Activated naive CD4-positive, alpha-beta T cell (primary cell): ENCODE measurements at regions not wholly inside any gene's neighbourhood (a gene's known extent, or its start where the extent isn't known, plus 50 kb on each side); places are given as distances from the start of the nearest gene placed in this dataset.

ENCODE experiments used
- DNase-seq, 4 experiments: peaks; one replicate each; lab custom pipeline; 2025; lab: John Stamatoyannopoulos, UW

DNA sequence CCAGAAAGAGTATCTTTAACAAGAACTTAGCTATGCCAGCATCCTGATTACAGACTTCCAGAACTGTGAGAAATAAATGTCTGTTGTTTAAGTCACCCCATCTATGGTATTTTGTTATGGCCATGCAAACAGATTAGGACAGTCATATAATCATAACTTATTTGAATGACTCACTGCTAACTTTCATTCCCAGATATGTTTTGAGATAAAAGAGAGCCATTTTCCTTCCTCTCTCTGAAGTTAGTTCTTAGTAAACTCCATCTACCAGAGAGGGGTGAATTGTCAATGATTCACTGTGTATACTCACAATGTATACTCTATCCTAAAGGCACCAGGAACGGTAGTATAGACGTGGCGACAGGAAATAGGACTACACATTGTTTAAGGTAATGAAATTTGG, 179.4 kb upstream of the DPH6 start:
- no peak for DNase-seq

DNA sequence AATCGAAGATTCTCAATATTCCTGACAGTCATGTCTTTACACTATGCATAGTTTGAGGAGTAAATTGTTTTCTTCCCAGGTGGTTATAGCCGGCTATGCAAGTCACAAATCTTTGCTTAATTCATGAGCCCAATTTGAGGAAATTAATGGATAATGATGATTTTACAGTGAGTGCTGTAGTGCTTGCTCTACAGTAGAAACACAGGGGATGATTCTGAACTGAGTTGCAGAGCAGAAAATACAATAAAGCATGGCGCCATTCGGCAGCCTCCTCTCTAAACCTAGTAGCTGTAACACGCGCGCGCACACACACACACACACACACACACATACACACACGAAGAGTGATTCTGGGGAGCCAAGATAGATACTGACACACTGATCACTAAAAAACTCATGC, 181.7 kb upstream of the DPH6 start:
- DNase-seq: no peak

DNA sequence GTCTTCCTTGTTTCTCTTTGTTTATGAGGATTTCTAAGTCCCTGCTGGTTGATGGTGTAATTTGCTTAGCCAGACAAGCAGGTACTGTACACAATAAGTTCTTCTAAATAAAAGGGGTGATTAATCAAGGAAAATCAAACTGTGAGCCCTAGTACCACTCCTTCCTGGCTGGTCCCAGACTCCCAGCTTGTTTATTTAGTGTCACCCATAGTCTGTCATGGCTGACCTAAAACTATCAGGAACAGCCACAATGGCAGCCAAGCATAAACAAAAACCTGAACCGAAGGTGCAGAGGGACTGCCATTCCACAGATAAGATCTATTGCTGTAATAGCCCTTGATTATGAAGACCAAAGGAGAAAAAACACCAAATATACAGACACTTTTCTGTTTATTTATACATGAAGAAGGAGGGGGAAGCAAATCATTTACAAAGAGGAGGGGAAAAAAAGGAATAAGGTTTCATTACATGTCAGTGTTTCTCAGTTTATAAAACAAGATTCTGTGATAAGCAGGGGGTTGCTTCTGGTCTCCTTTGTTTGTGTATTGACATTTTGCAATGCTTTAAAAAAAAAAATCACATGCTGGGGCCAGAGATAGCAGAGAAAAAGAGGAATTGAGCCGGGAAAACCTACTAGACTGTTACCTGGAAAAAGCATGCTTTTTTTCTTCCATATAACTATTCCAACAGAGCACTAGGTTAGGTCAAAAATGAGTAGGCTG, 182.4 kb upstream of the DPH6 start:
- no peak for DNase-seq

DNA sequence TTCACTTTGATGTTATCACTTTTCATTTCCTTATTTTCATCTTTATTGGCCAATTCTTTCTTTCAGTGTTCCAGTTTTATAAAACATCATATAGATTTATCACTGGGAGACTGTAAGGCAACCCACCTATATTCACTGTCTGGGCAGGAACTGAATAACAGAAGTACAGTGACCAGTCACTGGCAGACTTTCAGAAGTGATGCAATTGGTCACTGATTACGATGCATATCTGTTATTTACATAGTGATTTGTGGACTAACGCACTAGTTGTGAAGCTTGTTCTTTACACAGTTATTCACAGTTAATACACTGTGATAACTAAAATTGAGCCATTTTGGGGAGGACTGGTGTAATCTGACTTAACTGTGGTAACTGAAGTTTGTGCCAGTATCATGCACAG, 190.2 kb upstream of the DPH6 start:
- DNase-seq: no peak

DNA sequence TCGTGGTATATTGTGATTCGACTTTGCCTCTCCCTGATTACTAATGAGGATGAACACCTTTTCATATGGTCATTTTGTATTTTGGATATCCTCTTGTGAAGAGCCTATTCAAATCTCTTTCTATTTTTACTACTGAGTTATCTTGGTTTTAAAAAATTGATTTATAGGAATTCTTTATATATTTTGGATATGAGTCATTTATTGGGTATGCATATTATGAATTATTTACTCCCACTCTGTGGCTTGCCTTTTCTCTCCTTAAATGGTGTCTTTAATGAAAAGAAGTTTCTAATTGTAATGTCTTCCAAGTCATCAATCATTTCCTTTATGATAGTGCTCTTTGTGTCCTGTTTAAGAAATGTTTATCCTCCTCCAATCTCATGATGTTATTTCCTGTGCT, 191.5 kb upstream of the DPH6 start:
- no peak for DNase-seq

DNA sequence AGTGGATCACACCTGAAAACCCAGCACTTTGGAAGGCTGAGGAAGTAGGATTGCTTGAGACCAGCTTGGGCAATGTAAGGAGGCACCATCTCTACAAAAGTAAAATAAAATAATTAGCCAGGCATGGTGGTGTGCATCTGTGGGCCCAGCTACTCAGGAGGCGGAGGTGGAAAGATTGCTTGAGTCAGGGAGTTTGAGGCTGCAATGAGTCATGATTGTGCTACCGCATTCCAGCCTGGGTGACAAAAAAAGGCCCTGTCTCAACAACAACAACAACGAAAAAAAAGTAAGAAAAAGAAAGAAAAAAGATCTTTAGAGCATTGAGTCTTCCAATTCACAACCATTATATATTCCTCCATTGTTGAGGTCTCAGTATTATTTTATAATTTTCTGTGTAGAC, 192.4 kb upstream of the DPH6 start:
- DNase-seq: no peak

DNA sequence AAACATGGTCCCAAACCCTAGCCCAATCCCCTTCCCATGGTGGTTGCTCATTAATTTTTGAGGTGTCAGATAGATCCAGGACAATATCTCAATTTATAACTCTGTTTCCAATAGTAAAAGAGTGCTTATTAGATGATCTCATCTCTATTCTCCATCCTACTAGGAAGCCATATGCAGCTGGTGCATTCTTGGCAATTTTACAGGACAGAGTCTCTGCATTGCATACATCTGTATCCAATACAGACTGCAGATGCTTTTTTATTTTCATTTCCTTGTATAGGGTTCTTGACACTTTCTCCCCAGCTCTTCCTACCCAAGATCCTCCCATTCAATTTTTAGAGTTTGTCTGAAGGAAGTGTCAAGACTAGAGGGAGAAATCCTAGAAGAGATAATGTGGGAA, 194.8 kb upstream of the DPH6 start:
- no peak for DNase-seq

DNA sequence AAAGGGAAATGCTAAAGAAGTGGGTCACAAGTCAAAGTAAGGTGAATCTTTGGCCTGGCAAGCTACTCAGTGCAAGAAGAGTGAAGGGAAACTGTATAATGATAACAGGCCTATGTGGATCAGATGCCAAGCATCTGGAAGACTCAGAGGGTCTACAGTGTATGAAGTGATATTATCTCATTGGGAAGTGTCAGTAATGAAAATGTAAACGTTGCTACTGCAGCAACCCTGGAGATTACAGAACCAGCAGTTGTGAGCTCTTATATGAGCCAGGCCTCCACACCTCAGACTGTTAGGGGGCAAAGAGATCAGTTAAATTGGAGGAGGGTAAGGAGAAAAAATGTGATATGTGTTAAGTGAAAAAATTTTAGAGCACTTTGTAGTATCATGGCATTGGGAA, 195.4 kb upstream of the DPH6 start:
- DNase-seq: no peak

DNA sequence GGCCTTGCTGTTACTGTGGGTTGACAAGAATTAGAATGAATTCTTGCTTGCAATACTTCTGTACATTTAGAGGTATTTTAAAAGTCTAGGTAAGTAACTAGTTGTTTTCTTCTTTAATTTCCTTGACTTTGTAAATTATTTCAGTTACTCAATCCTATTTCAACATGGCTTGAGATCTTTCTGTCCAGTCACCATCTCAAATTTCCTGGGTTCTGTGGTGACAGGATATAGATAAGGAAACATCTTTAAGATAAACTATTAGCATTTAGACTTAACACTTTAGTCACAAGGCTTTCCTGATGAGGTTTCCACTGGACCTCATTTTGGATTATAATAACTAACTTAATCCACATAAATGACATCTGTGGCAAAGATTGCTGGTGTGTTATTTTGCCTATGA, 195.9 kb upstream of the DPH6 start:
- no peak for DNase-seq

DNA sequence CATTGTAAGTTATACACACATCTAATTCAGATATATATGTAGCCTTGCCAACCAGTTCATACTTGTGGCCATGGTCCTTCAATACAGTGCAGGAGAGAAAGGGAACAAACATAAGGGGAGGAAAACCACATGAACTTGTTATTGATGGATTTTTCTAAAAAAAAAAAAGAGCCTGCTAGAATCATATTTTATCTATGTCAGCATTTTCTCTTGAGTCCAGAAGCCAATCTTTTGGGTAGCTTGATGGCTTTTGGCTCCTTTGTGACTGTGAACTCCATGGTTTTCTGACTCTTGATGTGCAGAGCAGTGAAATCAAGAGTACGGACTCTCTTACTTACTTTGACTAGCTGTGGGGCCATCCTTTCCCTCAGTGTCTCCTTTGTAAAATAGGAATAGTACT, 197.4 kb upstream of the DPH6 start:
- DNase-seq: no peak

DNA sequence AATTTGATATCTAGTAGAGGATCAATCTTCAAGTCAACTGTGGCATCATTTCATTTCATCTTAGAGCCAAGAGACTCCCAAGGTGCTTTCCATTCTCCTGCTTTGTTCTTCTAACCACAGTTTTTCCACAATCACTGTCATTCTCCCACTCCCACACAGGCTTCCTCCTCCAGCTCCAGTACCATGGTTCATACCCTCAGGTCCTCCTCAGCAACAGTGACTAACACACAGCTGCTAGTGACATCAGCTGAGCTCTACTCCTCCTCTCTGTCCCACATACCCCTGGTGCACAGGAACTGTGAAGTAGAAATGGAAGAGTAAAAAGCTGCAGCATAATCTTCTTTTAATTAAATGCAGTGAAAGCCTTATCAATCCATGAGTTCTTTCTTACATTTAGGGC, 200.2 kb upstream of the DPH6 start:
- DNase-seq: no peak

DNA sequence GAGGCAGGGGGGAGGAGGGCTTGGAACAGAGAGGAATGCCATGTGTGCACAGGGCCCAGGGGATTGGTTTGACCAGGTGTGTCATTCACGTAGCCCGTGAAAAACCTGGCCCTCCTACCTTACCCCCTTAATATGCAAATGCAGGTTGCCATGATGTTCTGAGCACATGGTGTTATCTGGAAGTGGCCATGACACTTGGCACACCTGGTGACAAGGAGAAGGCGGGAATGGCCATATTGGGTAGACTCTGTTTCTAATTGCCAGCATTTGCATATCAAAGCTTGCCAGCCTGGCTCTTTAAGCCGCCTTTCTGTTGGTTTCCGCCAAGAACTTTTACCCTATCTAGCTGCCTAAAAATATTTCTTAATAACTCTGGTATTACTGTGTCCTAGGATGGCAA, 202.1 kb upstream of the DPH6 start:
- DNase-seq: no peak

DNA sequence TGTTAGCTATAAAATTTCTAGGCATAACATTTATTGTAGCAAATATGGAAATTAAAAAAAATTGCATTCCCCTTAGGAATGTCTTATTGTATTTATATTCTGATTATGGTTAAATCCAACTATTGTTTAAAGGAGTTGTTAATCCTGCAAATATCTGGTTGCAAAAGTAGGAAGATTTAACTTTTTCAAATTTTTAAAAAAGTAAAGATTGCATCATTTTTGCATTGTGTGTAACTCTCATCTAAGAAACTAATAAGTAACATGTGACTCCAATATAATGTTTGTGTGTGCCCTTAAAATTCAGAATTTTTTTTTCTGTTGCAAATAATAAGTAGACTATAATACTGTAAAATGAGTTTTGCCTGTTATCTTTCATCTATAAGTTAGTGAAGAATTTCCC, 204.1 kb upstream of the DPH6 start:
- no peak for DNase-seq

DNA sequence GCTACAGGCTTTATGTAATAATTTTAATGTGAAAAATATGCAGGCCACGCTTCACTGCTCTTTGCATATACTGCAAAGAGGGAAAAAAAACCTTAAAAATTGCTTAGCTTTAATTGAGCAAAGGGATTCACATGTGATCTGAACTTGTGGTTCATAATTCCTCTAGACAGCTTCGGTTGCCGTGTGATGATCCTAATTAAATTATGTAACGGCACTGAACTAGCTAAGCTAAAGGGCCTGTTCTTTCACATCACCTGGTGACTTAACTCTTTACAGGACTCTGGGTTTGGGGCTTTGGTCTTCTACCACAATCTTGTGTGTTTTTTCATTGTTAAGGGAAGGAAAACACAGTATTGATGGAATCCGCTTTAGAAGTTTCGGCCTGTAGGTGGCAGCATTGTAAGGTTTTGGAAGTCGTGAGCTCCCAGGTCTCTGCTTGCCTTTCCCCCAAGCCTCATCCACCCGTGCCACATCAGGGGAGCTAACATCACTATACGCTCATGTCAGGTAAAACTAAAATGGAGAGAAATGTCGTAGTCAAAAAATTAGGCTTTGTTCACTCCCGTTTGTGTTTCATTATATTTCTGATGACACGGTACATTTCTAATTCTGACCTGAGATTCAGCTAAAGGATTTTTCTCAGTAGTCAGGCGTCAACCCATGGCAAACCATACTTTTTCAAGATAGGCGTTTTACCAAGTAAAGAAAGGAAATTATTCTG, 205.6 kb upstream of the DPH6 start:
- peak in 2 of 4 experiments; percentile 0 to 2 for DNase-seq

DNA sequence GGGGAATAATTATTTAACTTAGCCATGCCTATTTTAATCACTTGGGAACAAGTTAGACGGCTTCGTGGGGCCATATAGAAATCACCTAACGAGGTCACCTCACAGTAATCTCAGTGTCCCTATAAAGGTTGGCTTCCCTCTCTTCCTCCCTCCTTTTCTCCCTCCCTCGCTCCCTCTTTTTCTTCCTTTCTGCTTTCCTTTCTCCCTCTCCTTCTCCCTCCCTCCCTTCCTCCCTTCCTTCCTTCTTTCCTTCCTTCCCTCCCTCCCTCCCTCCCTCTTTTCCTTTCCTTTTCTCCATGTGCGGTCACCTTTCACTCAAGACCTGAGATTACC, 206.1 kb upstream of the DPH6 start:
- no peak for DNase-seq

DNA sequence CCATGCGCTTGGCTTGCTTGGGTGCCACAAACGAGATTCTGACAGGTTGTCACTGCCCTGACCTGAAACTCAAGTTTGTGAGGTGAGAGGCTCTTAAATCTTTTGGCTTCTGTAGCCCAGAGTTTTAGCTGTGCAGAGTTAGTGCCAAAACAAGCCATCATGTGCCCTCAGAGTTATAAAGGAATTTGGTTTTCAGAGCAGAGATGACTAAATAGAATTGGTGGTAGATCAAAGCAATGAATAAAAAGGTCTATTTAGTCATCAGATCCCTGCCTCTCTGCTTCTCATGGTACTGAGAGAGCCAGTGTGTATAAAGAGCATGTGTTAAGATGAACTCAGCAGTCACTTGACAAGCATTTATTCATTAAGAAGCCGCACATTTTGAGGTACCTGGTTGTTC, 207.5 kb upstream of the DPH6 start:
- no peak for DNase-seq

DNA sequence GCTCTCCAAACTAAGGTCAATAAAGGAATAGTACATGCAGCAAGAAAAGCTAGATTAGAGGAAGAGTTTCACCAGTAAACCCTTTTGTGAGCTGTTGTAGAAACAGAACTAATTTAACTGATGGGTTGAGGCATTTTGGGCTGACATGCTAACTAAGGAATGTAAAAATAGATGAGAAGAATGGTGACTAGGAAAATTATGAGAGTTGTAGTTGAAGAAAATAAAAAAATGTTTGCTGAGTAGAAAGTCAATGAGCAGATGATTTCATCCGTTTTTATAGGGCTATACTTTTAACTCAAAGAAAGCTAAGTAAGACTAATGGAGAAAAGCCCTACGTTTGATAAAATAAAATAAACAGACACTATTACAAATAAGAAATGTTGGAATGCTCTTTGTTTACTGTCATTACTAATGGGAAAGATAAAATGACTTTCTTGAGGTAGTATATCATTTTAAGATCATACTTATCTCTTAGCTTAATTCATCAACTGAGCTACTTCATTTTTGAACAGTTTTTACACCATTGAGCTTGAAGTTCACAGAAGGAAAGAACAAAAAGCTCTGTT, 209.4 kb upstream of the DPH6 start:
- DNase-seq: no peak

DNA sequence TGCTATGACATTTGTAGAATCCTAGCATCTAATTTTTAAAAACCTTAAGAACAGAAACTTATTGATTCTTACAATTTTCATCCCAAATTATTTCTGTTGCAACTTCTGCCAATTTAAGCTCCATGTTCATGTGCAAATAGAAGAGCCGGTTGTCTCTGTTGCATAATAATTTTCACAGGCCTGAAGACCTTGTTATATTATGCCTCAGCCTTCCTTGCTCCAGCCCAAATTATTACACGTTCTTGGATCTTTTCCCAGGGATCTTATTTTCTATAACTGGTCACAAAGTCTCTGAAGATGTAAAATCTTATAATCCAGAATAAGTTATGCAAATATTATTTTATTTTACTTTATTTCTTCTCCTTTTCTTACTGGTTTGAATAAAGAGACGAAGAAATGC, 210.7 kb upstream of the DPH6 start:
- no peak for DNase-seq

DNA sequence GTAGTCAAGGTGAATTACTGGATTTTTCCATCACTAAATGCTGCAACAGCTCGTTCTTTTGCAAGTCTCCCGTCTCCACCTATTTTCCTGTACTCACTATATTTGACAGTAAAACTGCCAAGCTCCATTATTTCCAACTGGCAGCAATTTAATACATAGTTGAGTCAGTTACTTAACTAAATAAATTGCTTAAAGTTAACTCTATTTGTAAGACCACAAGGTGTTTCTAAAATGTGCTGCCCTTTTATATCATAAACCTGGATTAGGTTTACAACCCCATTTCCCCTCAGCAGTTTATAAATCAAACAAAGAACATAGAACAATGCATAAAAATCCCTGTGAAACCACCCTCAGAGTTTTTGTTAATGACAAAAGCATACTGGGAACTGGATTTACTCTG, 211.4 kb upstream of the DPH6 start:
- DNase-seq: no peak

DNA sequence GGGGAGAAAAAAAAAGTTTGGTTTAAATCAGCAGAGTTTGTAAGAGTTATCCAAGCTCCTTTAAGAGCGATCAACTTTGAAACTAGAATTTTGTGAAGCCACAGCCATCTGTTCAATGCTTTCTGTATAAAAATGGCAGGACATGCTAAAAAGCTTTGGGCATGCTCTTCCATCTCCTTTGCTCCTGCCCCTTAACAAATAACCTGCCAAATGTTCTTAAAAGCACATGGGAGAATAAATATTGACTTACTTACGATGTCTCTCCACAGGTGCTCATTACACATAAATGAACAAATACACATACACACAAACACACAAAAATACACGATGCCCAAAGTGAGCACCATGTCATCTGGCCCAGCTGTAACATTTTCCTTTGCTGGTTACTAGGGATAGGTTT, 211.8 kb upstream of the DPH6 start:
- no peak for DNase-seq

DNA sequence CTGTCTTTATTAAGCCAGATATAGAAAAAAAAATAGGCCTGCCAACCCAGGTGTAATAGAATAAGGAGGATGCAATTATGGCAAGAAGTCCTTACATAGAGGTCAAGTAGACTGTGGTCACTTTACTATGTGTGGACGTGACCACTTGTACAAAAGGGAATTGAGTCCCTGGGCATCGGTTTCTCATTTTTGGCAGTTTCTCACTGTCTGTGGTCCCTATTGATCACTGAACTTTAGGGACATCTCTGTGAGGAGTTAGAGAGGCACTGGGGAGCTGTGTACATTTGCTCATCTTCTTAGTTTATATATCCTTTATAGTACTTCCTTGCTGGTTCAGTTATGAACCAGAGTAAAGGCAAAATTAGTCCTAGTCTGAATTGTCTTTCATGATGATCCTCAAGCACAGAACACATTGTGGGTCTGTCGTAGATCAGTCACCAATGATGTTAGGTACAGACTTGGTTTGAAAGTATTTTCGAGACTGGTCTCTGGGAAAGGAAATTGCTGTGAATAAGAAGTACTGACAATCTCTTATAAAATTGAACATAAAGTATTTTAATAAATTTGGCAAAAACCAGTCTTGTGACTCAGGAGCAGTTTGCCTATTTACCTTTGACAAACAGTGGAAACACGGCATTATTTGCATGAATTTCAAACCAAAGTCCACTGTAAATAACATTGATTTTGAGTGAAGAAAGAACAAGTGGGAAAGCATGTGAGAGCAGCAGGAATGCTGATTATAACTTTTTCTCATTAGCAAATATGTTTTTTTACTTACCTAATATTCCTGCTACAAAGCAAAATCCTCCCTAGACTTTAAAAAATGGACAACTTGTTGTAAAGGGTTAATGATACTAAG, 218.9 kb upstream of the DPH6 start:
- no peak for DNase-seq

DNA sequence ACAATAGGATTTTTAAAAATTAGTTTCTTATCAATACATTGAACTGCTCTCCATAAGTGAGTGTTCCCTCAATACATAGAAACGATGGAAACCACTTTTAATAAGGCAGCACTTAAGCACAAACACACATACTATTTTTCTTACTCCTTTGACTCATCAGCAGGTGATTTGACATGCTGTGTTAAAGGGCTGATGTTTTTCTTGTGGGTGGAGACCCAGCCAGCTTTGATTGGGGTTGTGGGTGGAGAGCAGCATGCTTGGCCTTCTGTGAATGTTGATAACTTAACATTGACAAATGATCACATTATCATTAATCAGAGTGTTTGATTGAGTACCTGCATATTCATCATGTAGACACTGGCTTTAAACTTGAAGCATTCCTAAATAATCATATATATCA, 223.0 kb upstream of the DPH6 start:
- no peak for DNase-seq

DNA sequence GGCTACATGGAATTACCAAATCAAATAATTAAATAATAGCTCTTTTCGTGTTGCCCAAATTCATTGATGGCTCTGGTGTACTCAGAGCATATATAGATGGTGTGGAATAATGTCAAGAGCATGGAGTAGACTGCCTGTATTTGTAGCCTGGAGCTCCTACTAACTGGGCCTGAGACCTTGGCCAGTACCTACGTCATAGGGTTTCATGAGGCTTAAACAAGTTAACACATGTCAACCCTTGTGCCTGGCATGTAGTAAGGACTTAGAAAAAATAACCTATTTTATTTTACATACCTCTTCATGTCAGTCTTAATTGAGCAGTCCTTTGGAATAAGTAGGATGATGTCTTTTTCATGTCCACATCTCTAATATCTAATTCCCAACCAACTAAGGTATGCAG, 223.7 kb upstream of the DPH6 start:
- no peak for DNase-seq
